GM18858 (cell line): ENCODE measurements at regions not wholly inside any gene's neighbourhood (a gene's known extent, or its start where the extent isn't known, plus 50 kb on each side); places are given as distances from the start of the nearest gene placed in this dataset.
"Not testable (repeated sequence)": the region's sequence is repeated elsewhere in the genome, so short reads cannot be mapped to it uniquely, and the experiment has no call there.

Source experiments
- ATAC-seq: cut with Tn5 transposase; IDR thresholded peaks from one replicate; pipeline ENCODE4 v1.9.1; 2021; ENCODE audit not compliant: unreplicated experiment

- ATAC-seq: no peak
These were observed 141.1 kb upstream of the NDST3 start for GRCh38 chr4:117893207-117893606.

GRCh38 chr4:117898496-117898895 is 135.8 kb upstream of the NDST3 start:
- ATAC-seq: no peak

- no peak for ATAC-seq
These were observed 133.5 kb upstream of the NDST3 start for GRCh38 chr4:117900832-117901231.

- ATAC-seq: no peak
These were observed 126.6 kb upstream of the NDST3 start for GRCh38 chr4:117907646-117908045.

GRCh38 chr4:117908306-117909207 is 125.7 kb upstream of the NDST3 start:
- ATAC-seq: no peak

GRCh38 chr4:117916728-117917127 is 117.6 kb upstream of the NDST3 start:
- ATAC-seq: no peak

- not testable (repeated sequence) for ATAC-seq
These were observed 112.0 kb upstream of the NDST3 start for GRCh38 chr4:117922311-117922710.

GRCh38 chr4:117927823-117928222 is 106.5 kb upstream of the NDST3 start:
- not testable (repeated sequence) for ATAC-seq

- no peak for ATAC-seq
These were observed 92.7 kb upstream of the NDST3 start for GRCh38 chr4:117941611-117942010.

- ATAC-seq: no peak
These were observed 84.7 kb upstream of the NDST3 start for GRCh38 chr4:117949621-117950020.

GRCh38 chr4:117957571-117957970 is 76.7 kb upstream of the NDST3 start:
- ATAC-seq: no peak

- no peak for ATAC-seq
These were observed 68.7 kb upstream of the NDST3 start for GRCh38 chr4:117965622-117966021.

GRCh38 chr4:117968606-117969005 is 65.7 kb upstream of the NDST3 start:
- no peak for ATAC-seq

GRCh38 chr4:117971403-117971802 is 62.9 kb upstream of the NDST3 start:
- no peak for ATAC-seq

GRCh38 chr4:117983541-117984365 is 50.5 kb upstream of the NDST3 start:
- ATAC-seq: no peak

GRCh38 chr4:117984366-117984680 is 50.0 kb upstream of the NDST3 start:
- no peak for ATAC-seq
